ENCODE measurements at regions not wholly inside any gene's neighbourhood (a gene's known extent, or its start where the extent isn't known, plus 50 kb on each side); places are given as distances from the start of the nearest gene placed in this dataset.

DNA sequence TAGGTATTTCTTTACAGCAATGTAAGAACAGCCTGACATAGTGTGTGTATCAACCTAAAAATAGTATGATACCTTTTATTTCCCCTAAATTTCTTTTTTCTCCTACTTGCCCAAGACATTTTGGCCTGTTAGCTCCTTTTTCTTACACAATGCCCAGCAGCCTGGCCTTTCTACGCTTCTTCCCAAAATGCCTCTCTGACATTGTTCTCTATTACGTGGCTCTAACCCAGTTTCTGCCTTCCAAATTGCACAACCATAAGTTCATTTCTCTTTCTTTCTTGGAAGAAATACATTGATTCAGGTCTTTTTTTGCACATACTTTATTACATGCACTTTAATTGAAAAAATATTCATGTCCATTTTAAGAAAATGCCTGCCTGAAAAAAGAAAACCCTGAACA lies 408.2 kb downstream of the PRR16 start:
- DNase-seq (ENCODE audit: low read depth), result peak; percentile 2
- no peak overlapping the region for H3K4me3 ChIP-seq (ENCODE audit: control insufficient read depth, low read depth, low read length)
- TF ChIP-seq, protein P1, sequence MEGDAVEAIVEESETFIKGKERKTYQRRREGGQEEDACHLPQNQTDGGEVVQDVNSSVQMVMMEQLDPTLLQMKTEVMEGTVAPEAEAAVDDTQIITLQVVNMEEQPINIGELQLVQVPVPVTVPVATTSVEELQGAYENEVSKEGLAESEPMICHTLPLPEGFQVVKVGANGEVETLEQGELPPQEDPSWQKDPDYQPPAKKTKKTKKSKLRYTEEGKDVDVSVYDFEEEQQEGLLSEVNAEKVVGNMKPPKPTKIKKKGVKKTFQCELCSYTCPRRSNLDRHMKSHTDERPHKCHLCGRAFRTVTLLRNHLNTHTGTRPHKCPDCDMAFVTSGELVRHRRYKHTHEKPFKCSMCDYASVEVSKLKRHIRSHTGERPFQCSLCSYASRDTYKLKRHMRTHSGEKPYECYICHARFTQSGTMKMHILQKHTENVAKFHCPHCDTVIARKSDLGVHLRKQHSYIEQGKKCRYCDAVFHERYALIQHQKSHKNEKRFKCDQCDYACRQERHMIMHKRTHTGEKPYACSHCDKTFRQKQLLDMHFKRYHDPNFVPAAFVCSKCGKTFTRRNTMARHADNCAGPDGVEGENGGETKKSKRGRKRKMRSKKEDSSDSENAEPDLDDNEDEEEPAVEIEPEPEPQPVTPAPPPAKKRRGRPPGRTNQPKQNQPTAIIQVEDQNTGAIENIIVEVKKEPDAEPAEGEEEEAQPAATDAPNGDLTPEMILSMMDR (IDR thresholded peaks at IDR 0.05; ENCODE audit: control insufficient read depth, insufficient read depth, low read depth, low read length, missing control alignments), result no peak

DNA sequence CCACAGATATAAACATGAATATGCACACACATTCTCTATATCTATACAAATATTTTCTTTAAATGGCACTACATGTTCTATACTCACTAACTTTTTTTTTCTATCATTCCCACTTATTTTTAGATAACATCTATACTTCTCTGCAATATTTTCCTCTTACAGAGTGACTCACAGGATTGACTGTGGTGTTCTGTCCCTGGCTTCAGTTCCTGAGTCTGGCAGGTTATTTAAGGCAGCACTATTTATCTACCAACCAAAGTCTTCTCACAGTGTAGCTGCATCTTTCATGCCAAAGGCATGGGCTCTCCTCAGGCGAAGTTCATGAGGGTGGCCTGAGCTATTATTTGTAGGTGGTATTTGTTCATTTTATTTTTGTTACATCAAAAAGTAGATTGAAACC lies 409.0 kb downstream of the PRR16 start:
- TF ChIP-seq, protein P1 (IDR thresholded peaks at IDR 0.05; ENCODE audit: control insufficient read depth, insufficient read depth, low read depth, low read length, missing control alignments), result no peak
- no peak for DNase-seq (ENCODE audit: low read depth)
- no peak overlapping the region for H3K4me3 ChIP-seq (ENCODE audit: control insufficient read depth, low read depth, low read length)

DNA sequence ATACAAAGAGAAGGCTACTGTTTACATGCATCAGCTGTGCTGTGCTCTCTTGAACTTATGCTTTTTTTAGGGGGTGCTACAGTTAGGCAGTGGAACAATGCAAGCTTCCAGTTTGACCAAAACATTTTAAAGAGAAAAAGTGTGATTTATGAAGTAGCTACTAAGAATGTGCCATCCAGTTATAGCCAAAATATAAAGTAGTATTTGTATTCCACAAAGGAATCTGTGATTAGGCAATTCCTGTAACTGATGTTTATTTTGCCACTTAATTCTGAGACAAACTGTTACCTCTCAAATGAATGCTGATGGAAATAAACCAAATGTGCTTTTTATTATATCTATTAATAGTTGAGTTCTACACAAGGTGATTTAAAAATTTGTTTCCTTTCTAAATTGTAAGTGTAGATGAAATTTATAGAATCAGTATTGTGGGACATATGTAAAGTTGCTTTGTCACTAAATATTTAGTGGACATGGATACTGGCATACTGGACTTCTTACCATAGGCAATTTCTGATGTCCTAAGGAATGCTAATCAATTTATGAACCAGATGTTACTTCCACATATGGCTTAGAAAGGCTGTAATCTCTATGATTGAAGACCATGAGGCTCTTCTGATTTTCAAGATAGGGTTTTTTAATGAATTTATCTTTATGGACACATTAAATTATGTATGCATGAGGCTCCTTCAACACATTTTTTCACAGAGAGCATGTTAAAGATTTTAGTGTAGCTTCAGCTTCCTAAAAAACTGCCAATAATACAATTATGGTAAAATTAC lies 410.2 kb downstream of the PRR16 start:
- DNase-seq (ENCODE audit: low read depth), result no peak
- no peak overlapping the region for H3K4me3 ChIP-seq (ENCODE audit: control insufficient read depth, low read depth, low read length)
- TF ChIP-seq, protein P1 (IDR thresholded peaks at IDR 0.05; ENCODE audit: control insufficient read depth, insufficient read depth, low read depth, low read length, missing control alignments), result no peak

DNA sequence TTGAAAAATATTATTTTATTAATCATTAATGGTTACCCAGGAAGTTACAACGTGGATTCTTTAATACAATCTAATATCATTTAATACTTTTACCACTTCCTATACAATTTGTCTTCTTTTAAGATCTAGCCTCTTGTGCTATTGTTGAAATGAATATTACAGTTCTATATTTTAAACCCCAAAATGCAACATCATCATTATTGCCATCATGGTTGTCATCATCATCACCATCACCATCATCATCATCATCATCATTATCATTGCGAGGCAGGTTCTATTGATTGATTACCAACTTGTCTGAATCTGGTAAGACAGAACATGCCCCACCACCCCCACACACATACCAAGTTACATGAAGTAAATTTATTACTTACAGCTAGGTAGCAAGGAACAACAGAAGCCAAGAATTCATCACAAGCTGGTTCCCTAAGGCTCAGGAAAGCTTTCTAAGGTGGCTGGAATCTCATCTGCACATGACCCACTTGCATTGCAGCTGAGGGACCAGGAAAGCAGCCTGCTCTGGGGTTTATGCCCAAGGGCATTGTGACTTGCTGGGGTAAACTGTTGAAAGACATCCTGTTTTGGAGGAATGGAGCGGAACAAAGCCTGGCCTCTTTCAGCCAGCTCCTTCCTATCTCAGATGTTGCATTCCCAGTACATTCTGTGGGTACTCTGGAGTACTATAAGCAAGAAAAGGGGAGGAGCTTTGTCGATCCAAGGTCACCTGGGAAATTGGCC lies 418.1 kb downstream of the PRR16 start:
- H3K4me3 ChIP-seq (ENCODE audit: control insufficient read depth, low read depth, low read length), result no peak overlapping the region
- TF ChIP-seq, protein P1 (IDR thresholded peaks at IDR 0.05; ENCODE audit: control insufficient read depth, insufficient read depth, low read depth, low read length, missing control alignments), result no peak
- DNase-seq (ENCODE audit: low read depth), result no peak

DNA sequence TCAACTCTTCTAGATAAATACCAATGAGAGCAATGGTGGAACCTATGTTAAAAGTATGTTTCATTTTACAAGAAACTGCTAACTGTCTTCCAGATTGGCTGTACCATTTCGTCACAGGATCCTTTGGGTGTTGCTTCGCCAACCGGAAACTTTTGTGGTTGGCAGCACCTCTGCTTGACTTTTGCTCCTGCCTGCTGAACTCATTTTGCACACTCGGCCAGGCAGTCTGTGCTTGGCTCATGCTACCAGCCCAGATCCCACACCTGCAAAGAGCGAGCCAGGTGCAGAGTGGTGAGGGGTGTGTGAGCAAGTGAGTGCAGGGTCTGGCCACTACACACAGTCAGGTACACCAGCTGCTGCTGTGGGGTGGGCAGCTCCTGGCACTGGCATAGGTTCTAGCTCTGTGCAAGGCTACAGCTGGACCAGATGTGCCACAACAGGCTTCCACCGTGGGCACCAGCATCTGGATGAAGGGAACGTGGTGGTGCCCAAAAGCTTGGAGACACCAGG lies 422.3 kb downstream of the PRR16 start:
- TF ChIP-seq, protein P1 (IDR thresholded peaks at IDR 0.05; ENCODE audit: control insufficient read depth, insufficient read depth, low read depth, low read length, missing control alignments), result no peak
- no peak for DNase-seq (ENCODE audit: low read depth)
- no peak overlapping the region for H3K4me3 ChIP-seq (ENCODE audit: control insufficient read depth, low read depth, low read length)

DNA sequence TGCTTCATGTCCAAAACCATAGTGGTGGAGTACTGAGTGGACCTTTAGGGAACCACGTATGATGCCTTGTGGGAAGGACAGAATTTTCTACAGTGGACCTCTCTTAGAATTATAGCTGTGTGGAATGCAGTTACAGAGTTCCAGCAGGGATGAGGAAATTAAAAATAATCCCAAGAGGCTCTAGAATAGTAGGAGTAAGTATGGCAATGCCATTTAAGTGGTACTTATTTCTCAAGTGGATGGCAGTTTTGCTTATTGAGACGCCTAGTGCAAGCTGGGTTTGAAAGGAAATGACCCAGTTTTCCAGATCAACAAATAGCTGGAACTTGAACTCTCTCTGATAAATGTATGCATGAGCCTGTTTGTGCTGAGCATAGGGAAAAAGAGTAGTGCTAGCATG lies 431.6 kb downstream of the PRR16 start:
- no peak for DNase-seq (ENCODE audit: low read depth)
- no peak overlapping the region for H3K4me3 ChIP-seq (ENCODE audit: control insufficient read depth, low read depth, low read length)
- TF ChIP-seq, protein P1 (IDR thresholded peaks at IDR 0.05; ENCODE audit: control insufficient read depth, insufficient read depth, low read depth, low read length, missing control alignments), result no peak

All from AG09309 (cell line).